ENCODE measurements at regions not wholly inside any gene's neighbourhood (a gene's known extent, or its start where the extent isn't known, plus 50 kb on each side); places are given as distances from the start of the nearest gene placed in this dataset.
"Not testable (repeated sequence)": the region's sequence is repeated elsewhere in the genome, so short reads cannot be mapped to it uniquely, and the experiment has no call there.

DNA sequence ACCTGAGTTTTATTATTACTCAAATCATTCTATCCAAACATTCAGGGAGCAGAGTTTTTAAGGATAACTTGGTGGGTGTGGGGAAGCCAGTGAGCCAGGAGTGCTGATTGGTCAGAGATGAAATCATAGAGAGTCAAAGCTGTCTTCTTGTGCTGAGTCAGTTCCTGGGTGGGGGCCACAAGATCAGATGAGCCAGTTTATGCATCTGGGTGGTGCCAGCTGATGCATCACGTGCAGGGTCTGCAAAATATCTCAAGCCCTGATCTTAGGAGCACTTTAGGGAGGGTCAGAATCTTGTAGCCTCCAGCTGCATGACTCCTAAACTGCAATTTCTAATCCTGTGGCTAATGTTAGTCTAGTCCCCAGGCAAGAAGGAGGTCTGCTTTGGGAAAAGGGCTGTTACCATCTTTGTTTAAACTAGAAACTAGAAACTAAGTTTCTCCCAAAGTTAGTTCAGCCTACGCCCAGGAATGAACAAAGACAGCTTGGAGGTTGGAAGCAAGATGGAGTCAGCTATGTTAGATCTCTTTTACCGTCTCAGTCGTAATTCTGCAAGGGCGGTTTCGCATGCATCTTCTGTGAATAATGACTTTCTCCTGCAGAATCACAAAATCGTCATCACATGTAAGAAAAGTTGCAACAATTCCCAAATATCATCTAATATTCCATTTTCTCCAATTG, 97.5 kb downstream of the ZNF664 start:
- DNase-seq, result peak; percentile 30

DNA sequence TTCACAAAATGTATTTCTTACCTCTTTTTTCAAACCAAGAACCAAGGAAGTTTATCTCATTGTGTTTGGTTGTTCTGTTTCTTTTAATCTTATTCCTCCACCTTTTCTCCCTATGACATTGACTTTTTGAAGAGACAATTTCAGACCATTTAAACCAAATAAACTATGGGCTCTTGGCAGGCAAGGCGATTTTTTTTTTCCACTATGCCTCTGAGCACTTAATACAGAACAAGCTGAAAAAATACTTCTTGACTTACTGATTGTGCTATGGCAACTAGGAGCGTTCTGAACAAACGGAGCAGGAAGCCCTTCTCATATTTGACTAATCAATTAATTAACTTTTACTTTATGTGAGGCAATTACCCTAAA, 98.0 kb downstream of the ZNF664 start:
- no peak for DNase-seq

DNA sequence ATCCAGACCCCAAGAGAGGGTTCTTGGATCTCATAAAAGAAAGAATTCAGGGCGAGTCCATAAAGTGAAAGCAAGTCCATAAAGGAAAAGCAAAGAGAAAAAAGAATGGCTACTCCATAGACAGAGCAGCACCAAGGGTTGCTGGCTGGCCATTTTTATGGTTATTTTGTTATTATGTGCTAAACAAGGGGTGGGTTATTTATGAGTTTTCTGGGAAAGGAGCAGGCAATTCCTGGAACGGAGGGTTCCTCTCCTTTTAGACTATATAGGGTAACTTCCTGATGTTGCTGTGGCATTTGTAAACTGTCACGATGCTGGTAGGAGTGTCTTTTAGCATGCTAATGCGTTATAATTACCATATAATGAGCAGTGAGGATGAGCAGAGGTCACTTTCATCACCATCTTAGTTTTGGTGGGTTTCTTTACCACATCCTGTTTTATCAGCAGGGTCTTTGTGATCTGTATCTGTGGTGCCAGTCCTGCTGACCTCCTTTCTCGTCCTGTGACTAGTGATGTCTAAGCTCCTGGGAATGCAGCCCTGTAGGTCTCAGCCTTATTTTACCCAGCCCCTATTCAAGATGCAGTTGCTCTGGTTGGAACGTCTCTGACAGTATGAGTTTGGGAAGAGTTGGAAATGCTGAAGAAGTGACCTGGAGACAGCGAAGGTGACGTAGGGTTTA, 100.5 kb downstream of the ZNF664 start:
- peak; percentile 39 for DNase-seq

DNA sequence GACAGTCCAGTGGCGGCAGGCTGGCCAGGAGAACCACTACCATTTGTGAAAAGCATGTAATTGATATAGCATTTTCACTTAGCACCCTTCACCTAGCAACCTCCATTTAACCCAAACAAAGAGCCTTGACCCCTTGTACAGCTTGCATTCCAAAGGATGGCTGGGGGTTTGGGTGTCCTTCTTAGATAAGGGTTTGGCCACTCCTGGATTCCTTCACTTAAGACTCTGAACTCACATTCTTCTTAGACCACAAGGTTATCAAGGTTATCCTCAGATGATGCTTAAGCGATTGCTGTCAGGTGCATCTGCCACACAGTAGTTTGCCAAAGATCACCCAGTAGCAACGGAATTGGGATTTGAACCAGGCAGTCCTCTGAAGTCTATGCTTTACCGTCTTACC, 102.8 kb downstream of the ZNF664 start:
- DNase-seq, result no peak

DNA sequence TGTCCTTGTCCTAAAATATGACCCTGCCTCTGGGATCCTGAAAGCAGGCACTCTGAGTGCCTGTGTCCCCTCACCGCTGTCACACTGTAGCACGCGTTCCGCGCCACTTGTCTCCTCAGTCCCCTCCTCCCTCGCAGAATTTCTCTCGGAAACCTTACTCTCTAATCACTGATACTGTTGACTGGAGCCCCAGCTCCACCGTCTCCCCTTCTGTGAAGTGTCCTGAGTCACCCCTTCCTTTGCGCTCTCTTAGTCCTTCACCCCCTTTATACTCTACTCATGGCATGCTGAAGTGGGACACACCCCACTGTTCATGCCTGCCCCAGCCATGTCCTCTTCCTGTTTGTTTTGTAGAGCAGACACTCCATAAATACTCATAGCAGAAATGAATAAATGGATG, 104.7 kb downstream of the ZNF664 start:
- DNase-seq, result no peak

DNA sequence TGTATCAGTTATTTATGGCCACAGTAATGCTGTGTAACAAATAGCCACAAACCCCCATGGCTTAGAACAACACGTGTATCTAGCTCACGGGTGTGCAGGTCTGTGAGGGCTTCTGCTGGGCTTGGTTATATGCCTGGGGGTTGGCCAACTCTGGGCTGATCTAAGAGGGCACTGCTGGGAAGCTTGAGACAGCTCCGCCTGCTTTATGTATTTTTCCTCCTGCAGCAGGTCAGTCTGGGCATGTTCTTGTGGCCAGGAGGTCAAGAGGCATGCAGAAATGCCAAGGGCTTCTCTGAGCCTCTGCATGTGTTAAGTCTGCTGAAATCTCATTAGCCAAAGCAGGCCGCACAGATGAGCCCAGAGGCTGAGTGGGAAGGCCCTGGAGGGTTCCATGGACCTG, 105.8 kb downstream of the ZNF664 start:
- DNase-seq, result no peak

DNA sequence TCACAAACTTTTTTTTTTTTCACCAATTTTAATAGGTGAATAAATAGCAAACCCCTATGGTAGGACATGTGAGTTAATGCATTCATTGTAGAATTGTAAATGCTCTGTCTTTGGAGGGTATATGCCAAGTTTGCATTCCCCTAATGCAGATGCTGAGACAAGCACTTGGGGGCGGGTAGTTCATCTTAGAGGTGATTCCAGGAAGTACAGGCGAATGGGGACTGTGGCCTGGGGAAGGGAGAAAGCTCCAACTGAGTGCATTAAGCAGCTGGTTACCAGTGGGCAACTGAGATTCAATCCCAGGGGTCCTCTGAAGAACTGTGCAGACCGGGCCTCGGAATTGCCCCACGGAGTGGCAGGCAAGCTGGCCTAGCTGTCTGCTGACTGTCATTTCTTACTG, 107.6 kb downstream of the ZNF664 start:
- no peak for DNase-seq

DNA sequence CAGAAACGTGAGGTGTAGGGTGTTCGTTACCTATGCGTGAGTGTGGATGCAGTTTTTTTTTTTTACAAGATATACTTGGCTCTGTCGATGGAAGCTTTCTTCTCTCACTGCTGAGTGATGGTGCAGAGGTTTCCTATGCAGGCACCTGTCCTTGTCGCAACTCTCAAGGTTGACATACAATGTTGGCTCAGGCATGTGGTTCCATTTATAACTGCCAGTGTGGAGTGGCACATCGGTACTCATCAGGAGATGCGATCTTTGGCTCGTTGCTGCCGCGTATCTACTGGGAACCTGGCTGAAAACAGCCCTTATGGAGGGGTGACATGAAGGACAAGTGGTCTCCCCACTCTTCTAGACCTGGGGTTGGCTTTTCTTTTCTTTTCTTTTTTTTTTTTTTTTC, 109.0 kb downstream of the ZNF664 start:
- no peak for DNase-seq

DNA sequence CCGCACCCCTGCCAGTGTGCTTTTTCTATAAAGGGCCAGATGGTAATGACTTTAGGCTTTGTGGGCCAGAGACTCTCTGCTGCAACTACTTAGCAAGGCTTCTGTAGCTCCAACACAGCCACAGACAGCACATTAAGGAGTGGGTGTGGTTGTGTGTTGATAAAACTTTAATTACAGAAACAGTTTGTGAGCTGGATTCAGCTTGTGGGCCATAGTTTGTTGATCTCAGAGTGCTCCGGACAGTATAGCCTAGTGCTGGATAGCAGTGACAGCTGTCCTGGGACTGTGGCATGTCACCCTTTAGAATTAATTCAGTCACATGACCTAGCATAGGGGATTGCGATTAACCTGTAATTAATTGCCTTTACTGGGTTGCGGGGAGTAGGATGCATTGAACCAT, 109.7 kb downstream of the ZNF664 start:
- no peak for DNase-seq

DNA sequence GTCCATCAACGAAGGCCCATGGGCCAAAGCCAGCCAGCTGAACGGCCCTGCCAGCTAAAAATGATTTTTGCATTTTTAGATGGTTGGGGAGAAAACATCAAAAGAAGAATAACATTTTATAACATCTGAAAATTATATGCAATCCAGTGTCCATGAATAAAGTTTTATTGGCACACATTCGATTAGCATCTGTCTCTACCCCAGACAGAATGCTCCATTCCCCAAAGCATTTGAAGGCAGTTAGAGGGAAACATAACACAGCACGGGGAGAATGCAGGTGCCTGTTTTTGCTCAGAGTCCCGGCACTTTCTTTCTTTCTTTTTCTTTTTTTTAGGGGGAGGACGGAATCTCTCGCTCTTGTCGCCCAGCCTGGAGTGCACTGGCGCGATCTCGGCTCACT, 110.7 kb downstream of the ZNF664 start:
- no peak for DNase-seq

DNA sequence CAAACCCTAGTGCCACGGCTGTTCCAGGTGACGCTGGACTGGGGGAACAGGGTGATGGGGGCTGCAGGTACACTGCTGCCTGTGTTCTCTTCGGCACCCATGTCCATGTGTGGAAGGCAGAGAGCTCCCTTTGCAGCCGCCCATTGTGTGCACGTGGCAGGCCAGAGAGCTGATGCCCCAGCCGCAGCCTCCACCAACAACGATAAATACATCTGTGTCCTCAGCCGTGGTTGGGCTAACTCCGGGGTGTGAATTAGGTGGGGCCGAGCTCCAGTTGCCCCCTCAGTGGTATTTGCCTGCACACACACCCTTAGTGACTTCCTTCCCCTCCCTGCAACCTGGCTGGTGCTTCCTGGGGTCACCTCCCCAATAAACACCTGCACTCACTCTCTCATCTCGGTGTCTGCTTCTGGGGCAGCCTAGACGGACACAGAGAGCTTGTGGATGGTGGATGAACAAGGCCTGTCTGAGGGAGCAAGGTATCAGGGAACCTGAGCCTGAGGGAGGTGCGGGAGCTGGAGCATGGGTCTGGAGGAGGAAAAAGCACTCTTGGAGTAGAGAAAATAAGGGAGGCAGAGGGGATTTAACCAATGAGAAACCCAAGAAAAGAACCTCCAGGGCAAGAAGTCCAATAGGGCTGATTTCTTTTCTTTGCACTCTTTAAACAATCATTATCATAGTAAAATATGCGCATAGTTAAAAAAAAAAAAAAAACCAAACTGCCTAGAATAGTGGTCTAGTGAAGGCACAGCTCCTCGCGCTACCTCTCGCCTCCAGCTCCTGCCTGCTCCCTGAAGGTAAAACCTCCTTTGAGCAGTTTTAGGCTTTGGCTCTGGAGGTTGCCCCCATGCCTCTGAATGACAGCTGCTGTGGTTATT, 112.6 kb downstream of the ZNF664 start:
- DNase-seq, result no peak

DNA sequence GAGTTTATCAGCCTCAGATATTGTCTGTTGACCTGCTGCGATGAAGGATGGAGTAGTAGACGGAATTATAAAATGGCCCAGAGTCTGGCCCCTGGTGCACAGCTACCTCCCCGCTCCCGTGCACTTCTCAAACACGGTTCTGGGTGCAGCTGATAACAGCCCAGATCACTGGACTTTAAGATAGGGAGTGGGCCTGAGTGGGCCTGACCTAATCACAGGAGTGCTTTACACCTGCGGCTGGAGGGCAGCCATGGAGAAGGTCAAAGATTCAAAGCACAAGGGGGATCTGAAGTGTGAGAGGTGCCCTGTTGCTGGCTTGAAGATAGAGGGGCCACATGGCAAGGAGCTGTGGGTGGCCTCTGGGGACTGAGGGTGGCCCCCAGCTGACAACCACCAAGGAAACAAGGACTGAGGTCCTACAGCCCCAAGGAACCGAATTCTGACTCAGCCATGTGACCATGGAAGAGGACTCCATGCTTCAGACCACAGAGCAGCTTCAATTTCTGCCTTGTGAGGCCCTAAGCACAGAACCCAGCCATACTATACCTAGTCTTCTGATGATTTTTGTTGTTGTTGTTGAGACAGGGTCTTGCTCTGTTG, 113.4 kb downstream of the ZNF664 start:
- DNase-seq, result no peak

DNA sequence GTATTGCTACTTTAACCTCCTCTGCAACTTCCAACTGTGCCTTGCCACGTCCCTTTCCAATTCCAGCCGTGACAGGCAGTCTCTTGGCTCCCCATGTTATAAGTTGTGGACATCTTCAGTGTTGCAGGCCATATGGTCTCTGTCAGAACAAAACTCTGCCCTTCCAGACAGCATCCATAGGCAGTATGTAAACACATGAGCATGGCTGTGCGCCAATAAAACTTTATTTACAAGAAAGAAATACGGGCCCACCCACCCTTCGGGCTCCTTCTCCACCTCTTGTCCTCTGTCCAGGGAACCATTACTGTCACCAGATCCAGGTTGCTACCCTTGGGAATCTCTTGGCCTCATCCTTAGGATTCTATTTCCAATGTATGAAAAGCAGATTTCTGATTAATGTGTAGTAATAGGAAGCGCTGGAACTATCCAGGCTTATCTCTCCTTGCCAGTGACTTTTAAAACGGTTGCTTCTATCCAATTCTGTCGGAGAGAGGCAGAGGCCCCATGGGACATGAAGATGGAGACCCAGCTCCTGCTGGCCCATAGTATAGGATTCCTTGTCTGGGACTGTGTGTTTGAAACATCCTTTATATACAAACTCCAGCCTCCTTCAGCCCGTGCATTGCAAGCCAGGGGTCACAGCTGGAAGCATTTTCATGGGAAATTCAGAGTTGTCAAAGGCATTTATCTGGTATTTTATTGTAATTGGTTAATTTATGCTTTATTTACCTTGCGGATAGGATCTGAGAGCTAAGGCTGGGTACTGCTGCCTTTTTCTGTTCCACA, 114.4 kb downstream of the ZNF664 start:
- no peak for DNase-seq

DNA sequence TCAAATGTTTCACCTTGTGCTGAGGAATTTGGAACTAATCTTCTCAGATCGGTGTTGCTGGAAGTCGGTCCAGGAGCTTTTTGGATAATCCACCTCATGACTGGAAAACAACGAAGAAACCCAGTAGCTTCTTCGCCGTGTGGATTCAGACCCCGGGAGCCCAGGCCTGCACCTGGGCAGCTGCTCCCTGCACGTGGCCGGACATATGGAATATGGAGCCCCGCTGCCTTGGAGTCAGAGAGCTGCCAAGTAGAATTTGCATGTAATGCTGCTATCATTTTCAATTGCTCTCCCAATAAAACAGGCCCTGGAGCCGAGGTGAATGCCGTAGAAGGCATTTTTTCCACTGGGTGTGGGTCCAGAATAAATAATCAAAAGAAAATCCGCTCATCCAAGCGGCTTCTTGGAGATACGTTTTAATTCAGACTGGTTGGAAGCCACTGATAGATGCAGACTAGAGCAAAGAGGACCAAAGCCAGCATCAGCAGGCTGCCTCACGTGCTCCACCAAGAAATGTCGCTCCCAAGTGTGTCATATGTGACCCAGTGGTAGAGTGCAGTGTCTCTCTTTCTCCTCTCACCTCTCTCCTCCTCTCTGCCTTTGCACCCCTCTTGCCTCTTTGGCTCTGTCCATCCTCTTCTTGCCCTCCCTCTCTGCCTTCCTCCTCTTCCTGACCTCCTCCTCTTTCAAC, 115.3 kb downstream of the ZNF664 start:
- no peak for DNase-seq

DNA sequence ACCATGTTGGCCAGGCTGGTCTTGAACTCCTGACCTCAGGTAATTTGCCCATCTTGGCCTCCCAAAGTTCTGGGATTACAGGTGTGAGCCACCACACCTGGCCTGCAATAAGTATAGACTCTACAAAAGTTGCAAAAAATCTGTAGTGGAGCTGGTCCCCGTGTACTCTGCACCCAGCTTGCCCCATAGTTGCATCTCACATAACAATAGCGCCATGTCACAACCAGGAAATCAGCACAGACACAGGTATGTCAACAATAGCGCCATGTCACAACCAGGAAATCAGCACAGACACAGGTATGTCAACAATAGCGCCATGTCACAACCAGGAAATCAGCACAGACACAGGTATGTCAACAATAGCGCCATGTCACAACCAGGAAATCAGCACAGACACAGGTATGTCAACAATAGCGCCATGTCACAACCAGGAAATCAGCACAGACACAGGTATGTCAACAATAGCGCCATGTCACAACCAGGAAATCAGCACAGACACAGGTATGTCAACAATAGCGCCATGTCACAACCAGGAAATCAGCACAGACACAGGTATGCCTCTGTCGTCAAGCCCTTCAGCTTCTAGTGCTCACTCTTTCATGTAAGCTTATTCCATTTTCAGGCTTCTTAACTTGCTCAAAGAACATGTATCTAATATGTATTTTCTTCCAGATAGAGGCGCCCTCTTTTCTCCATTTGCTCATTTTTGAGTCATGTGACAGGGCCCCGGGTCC, 116.3 kb downstream of the ZNF664 start:
- DNase-seq, result not testable (repeated sequence)

DNA sequence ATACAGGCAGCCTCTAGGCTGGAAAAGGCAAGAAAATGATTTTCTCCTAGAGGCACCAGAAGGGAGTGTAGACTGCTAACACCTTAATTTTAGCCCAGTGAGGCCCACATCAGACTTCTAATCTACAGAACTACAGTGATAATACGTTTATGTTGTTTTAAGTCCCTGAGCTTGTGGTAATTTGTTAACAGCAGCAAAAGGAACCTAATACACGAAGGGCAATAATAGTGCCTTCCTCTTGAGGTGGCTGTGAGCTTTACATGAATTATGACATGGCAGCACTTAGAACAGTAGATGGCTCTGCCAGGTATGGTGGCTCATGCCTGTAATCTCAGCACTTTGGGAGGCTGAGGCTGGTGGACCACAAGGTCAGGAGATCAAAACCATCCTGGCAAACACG, 118.8 kb downstream of the ZNF664 start:
- DNase-seq, result no peak

DNA sequence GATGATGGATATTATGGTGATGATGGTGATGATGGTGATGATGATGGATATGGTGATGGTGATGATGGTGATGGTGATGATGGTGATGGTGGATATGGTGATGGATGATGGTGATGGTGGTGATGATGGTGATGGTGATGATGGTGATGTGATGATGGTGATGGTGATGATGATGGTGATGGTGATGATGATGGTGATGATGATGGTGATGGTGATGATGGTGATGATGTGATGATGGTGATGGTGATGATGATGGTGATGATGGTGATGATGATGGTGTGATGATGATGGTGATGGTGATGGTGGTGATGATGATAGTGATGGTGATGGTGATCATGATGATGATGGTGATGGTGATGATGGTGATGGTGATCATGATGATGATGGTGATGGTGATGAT, 119.5 kb downstream of the ZNF664 start:
- not testable (repeated sequence) for DNase-seq

DNA sequence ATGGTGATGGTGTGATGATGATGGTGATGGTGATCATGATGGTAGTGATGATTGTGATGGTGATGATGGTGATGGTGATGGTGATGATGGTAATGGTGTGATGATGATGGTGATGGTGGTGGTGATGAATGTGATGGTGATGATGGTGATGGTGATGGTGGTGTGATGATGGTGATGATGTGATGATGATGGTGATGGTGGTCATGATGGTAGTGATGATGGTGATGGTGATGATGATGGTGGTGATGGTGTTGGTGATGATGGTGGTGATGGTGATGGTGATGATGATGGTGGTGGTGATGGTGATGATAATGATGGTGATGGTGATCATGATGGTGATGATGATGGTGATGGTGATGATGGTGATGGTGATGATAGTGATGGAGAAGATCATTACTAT, 120.3 kb downstream of the ZNF664 start:
- DNase-seq, result no peak

DNA sequence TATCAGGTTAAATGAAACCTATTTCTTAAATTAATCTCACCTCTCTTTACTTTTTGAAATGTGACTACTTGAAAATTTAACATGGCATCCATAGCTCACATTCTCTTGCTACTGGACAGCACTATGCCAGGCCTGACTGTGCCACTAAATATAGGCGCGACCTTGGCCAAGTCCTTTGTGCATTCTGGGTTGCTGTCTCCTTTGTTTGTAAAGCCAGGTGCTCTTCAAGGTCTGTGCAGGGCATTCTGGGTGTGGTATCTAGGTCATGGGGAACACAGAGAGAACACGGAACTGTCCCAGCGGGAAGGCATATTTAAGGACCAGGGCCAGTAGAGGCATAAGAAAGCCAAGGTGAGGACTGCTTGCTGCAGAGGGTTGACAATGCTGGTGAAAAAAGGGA, 121.2 kb downstream of the ZNF664 start:
- no peak for DNase-seq

DNA sequence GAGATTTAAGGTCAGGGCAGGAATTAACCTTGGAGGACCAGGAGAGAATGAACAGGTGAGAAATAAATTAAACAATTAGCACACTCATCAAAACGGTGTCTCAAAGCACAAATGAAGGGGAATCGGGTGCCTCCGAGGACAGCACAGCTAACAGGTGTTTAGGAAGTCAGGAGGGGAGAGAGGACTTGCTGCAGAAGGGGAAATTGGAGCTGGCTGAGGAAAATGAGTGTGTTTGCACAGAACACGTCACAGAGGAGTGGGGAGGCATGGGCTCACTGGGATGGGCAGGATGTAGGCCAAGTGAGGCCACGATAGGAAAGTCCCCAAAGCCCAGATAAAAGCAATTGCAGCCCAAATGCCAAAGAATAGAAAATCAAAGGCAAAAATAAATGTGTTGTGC, 121.7 kb downstream of the ZNF664 start:
- DNase-seq, result no peak

DNA sequence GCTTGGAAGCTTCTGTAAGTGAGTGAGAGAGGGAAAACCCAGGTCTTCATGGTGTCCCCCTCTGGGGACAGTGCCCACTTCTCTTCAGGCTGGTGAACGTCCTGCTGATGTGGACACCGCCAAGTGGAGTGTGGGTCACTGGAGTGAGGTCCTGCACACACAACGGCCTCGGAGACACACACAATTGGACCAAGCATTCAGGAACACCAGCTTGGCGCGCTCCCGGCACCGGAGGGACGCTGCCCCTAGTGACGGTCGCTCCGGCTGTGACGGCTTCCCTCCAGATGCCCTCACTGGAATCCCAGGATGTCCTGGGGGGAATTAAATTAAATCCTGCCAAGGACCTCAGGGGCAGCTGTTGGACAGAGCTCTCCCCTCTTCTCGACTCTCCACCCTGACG, 123.1 kb downstream of the ZNF664 start:
- DNase-seq, result no peak

All from fibroblast of skin of right biceps (primary cell).